HG03378 (cell line): ENCODE measurements at regions not wholly inside any gene's neighbourhood (a gene's known extent, or its start where the extent isn't known, plus 50 kb on each side); places are given as distances from the start of the nearest gene placed in this dataset.

Experiments
- ATAC-seq: cut with Tn5 transposase; IDR thresholded peaks from one replicate; pipeline ENCODE4 v1.9.1; 2021; ENCODE audit warnings: mild to moderate bottlenecking, moderate library complexity; ENCODE audit not compliant: unreplicated experiment

DNA sequence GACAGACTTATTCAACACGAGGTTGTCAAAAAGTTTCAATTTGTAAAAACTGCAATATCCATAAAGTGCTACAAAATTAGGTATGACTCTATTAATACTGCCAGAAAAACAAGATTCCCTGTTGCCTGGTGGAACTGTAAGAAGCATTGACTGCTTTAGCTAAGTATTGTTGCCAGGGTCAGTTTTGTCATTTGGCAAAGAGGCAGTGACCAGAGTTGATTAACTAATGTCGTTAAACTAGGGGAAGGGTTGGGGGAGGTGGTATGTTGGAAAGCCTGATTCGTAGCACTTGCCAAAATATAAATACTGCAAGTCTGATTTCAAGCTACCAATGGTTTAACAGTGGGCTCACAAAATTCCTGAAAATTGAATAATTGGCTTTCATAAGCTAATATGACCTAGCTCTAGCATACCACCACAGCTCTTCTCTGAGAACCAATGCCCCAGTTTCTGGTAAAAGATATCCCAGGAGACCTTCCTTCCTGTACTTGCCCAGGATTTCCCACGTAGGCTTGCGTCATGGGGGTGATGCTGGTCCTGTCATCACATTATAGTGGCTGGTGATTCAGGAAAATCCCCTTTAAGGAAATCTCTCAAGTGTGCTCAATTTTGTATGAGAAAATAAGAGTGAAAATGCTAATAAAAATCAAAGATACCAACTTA, 266.4 kb upstream of the TBC1D5 start:
- no peak for ATAC-seq

DNA sequence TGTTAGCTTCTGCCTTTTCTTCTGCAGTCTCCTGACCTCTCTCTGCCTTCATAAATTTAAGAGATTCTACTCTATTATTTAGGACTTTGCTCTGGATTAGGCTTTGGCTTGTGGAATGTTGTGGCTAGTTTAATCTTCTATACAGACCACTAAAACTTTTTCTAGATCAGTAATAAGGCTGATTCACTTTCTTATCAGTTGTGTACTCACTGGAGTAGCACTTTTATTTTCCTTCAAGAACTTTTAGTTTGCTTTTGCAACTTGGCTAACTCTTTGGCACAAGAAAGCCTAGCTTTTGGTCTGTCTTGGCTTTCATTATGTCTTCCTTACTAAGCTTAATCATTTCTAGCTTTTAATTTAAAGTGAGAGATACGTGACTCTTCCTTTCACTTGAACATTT, 265.5 kb upstream of the TBC1D5 start:
- ATAC-seq: no peak

DNA sequence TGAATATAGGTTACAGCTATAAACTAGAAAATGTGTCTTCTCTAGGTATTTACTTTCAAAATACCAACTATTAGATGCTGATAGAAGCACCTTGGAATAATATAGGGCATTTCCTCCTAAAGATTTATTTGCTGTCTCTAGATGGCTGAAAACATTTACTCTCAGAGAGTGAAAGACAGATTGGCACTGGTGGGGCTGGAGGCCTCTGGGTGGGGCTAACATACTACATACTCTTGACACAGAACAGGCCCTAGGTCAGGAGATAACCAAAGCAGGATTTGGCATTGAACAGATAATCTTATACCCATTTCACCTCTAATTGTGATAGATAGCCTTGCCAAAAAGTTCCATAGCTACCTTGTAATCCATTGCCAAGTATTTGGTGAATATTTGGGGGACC, 253.3 kb upstream of the TBC1D5 start:
- no peak for ATAC-seq

DNA sequence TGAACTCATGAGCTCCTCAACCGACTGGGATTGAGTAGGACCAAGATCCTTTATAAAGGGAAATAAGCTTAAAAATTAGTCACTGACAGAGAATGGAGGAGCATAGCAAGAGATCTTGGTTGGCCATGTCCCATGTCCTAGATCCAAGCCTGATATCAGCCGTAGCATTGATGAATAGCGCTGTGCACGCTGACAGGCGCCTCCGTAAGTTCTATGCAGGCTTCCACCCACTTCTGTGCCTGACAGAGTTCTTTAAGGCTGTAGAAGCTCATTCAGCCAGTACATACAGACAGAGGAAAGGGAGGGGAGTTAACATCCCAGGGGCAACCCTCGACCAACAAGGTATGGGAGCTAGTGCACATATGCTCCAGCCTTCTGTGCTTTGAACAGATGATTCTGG, 251.7 kb upstream of the TBC1D5 start:
- ATAC-seq: no peak

DNA sequence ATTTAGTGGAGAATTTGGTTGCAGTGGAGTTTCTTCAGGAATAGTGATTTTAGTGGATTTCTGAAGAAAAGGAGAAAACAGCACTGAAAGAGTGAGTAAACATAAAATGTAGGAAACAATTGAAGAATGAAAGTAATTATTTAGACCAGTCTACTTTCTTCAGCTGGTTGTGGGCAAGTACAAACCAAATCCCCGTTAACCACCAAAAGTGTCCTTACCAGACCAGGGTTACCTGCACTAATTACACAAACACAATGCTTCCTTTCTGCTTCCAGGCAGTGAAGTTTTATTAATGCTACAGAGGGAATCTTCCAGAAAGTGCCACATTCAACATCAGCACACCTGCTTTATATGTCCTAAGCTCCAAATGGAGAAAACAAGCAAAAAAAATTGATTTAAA, 248.0 kb upstream of the TBC1D5 start:
- ATAC-seq: no peak

DNA sequence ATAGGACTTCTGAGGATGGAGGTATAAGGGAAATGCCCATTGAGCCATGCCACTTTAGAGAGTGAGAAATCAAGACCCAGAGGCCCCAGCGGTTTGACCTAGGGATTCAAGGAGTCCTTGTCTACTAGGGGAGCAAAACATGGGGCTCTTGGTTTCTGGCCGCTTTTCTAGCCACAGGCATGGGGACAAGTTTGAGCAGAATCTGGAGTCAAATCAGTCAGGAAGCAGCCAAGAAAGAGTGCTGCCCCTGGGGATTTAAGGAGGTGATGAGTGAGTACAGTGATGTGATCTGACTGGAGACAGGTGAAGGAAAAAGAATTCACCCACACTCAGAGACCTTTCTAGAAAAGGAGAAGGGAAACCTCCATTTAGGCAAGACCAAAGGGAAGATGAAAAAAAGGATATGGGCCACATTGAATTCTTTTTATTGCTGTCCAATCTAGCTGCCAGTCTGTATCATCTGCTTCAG, 244.0 kb upstream of the TBC1D5 start:
- no peak for ATAC-seq

DNA sequence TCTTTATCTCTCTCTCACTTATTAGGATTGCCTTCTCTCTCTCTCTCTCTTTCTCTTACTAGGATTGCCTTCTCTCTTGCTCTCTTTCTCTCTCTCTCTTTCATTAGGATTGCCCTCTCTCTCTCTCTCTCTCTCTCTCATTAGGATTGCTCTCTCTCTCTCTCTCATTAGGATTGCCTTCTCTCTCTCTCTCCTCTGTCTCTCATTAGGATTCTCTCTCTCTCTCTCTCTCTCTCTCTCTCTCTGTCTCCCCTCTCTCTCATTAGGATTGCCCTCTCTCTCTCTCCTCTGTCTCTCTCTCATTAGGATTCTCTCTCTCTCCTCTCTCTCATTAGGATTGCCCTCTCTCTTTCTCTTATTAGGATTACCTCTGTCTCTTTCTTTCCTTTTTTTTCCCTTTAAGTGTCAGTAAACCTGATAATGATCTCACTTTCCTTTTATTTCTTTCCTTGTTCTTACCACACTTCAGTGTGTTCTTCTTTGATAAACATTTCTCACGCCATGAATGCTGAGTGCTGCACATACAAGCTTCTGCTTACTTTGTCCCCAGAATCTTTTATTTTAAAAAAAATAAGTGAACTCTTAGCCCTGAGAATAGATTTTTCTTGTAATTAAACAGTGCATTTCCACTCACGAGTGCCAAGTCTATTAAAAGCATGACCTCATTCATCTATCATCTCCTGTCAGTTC, 243.4 kb upstream of the TBC1D5 start:
- no peak for ATAC-seq

DNA sequence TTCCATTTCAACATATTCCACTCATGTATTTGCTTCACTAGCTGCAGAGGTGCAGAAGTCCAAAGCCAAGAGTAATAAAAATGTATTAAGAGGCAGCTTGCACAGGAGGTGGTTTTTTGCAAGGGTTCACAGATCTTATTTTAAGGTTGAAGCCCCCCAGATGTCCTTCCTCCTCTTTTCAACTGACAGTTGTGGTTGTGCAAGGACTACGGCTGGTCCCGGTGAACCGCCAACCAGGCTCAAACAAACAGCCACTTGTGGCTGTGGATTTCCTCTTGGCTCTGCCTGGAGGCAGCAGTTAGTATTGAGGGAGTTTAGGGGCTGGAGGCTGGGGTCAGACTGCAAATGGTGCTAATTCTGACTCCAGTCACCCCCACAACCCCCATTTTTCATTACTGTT, 240.7 kb upstream of the TBC1D5 start:
- ATAC-seq: no peak

DNA sequence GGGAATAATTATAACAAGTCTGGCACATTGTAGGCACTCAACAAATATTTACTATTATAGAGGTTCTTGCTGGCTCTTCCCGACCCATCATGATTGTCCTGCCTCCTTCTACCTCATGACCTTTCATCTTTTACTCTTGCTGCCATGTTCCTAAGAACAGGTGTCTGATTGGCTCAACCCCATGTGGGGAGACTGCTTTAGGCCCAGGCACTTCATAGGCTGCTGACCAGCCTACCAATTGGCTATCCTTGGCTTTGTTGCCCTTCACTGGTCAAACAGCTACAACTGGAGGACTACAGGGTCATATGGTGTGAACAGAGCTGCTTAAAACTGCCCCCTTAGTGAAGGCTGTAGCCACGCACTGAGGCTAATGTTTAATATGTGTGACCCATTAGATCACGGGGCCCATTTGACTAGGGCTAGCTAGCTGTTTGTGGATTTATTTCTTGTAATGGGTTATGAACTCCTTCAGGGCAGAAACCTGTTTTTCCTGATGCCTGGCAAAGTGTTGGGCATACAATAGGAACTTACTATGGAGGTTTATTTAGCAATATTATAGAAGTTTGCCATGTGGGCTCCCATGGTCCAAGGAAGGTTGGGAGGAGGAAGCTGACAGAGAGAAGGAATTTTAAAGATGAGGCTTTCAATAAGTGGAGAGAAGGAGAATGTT, 239.9 kb upstream of the TBC1D5 start:
- ATAC-seq: no peak

DNA sequence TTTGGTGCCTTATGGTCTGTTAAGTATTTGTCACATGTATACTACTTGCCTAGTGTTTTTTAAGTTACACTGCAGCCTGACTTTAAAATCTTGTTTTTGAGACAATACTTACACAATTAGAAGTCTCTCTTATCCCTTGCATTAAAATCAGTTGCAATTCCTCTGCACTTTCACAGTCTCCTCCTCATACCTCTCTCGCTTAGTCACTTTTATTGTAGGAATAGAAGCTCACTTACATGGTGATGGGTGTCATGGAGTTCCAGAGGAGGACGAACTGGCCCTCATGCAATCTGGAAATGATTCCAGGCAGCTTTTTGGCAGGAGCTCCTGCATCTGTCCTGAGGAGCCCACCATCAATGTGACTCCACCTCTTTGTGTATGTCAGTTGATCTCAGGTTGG, 238.4 kb upstream of the TBC1D5 start:
- ATAC-seq: no peak

DNA sequence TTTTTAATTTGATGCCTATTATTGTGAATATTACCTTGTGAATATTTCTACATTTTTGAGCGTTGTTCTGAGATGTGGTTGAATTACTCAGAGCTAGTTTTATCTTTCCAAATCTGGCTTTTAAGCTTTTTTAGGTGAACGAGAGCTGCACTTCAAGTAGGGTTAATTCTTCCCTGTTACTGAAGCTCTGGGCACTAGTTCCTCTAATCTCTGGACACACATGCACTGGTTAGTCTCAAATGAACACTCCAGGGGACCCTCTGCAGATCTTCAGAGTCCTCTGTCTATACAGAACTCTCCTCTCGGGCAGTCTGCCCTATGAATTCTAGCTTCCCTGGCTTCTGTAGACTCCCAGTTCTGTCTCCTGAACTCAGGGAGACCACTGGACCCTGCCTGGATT, 237.5 kb upstream of the TBC1D5 start:
- no peak for ATAC-seq

DNA sequence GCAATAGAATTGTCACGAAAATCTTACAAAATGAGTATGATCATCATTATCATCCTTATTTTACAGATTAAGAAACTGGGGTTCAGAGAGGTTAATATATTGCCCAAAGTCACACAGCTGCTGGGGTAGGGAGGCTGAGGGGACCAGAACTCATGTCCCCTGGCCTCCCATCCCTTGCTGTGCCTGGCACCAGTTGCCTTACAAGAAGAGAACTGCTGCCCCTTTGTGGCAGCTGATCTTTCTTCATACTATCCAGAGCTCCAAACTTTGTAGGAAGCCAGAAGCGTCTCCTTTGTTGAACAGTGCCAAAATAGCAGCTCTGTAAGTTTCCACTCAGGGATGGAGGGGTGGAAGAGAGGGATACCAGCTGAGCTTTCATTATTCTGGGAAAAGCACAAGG, 236.8 kb upstream of the TBC1D5 start:
- ATAC-seq: no peak

DNA sequence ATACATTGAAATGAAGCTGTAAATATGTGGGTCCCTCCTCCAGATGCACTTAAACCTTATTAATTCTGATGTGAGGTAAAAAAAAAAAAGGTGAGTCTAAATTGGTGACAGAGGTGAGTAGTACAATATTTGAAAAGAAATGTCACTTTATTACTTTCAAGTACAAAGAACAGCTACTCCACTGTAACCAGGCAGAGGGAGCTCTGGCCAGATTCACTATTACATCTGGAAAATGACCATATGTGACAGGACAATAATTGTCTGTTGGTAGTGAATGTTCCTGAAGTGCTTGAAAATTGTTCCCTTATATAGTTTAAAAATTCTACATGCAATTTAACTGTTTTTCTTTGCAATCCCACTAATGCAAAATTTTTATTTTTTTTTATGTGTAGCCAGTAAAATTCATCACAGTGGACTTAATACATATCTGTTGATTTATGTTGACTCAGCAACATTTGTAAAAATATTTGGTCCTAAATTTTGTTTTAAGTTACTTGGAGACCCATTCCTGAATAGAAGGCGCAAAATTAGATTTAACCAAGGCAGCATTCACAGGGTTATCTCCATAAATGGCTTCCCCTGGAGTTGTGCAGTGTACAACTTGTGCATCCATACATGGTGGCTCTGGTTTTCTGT, 231.9 kb upstream of the TBC1D5 start:
- ATAC-seq: no peak

DNA sequence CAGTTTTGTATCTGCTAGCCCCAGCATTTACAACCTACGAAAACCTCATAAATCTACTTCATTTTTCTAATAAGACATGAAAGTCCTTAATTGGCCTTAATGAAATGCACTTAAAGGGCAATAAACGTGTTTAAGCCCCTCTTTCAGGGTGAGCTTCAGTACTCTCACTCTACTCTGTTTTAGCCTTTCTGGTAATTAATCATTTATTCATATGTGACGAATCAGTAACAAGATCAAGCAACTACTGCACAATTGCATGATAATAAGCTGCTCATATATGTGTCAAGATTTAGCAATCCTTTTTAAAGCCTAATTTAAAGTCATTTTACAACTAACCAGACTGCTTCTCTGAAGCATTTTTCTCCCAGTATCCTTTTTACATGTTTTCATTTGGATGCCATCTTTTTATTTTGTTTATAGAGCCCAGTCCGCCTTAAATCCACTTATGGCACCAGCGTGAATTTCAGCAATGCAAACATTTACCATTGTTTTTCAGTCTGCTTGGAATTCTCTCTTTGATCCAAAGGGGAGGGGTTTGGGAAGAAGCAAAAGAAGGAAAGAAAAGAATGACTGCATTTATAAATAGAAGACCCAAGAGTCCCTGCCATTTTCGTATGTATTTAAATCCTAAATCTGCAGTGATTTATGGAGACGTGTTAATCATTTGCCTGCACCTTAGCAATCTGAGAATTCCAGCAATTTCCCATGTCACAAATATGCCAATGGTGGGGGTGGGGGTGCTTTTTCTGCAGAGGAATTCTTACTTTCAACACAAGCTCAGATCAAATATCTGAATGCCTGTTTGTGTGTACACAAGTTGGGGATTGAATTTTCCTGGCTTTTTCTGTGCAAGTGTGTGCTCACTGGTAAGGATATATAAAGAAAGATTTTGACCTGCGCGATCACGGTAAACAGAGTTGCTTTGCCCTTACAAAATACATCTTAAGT, 230.8 kb upstream of the TBC1D5 start:
- ATAC-seq: no peak

DNA sequence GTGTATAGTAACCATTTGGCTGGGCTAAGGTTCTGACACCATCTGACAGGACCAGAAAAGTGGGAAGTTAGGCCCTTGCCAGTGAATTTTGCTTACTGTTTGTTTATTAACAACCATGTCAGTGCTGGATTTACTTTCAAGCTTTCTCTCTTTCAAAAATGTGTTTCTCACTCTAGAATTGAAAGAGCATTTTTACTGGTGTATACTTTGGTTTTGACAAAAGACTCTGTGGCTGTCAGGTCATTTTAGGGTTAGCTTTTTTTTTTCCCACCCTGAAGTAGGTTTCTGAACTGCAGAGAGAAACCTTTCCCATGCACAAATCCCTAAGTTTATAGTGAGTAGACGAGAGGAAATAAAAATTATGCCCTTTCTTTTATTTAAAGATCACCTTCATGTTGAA, 230.0 kb upstream of the TBC1D5 start:
- ATAC-seq: no peak

DNA sequence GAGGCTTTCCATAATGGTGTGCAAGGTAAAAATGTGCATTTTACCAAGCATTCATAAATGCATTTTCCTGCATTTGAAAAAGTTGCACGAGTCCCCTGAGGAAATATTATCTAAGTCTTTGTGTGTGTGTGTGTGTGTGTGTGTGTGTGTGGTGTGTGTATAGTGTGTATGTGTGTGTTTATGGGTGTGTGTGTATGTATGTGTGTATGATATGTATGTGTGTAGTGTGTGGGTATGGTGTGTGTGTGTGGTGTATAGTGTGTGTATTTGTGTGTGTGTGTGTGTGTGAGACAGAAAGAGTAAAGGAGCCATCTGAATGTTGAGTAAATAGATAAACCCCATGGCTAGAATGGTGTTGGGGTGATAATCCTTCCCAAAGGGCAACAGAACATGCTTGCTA, 229.6 kb upstream of the TBC1D5 start:
- ATAC-seq: no peak

DNA sequence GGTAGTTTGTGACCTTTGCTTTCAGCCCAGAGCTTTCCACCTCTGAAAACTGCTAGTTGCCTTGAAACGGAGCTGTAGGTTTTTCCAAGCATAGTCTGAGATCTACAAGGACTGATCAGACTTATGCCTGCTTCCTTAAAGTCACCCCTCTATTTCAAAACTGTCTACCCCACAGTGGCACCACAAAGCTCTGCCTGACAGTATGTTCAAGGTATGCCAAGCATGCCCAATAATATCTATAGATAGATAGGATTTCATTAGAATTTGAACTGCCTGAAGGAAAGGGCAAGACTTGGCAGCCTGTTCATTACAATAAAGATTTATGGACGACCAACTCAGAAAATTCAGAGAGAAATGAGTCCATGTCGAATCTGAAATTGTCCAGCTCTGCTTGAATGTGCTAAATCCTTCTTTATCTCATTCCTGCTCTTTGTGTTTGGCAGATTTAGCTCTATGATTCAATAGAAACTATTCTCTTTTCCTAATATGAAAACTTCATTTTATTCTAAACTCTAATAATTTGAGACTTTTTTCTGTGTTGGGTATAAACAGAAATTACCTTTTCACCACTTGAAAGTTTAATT, 227.6 kb upstream of the TBC1D5 start:
- no peak for ATAC-seq

DNA sequence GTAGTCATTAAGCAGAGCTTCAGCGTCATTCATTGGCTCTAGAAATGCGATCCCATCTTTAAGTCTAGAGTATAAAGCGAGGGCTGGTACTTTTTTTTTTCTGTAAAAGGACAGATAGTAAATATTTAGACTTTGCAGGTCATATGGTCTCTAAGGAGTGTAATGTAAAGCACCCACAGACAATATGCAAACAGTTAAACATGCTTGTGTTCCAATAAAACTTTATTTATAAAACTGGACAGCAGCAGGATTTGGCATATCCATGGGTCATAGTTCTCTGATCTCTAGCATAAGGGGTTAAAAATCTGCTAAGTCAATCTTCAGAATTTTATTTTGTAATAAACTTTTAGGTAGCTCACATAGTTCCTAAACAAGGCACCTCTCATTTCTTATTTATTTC, 226.8 kb upstream of the TBC1D5 start:
- ATAC-seq: no peak

DNA sequence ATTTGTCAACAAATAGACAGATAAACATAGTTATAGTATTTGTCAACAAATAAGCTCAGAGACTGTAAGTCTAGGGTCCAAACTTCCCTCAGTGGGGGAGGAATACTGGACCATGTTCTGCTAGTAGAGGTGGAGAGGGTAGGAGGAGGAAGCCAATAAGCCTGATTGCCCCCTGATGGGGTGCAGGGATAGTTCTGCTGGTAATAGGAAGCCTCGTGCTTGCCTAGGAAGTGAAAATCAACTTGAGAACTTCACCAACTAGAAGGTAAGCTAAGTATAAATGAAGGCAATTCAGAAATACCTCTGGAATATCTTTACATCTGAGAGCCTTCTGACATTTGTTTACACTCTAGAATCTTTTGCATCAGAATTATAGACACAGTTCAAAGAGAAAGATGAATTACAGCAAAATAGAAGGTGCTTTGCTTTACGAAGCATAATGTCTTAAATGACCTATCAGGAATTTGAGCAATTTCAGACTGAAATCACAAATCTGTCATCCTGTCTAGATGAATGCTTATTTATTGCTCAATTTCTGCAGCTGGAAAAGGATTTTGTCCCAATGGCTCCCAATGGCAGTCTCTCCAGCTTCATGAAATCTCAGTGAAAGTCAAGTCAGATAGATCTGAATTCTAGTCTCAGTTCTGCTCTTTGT, 225.6 kb upstream of the TBC1D5 start:
- no peak for ATAC-seq

DNA sequence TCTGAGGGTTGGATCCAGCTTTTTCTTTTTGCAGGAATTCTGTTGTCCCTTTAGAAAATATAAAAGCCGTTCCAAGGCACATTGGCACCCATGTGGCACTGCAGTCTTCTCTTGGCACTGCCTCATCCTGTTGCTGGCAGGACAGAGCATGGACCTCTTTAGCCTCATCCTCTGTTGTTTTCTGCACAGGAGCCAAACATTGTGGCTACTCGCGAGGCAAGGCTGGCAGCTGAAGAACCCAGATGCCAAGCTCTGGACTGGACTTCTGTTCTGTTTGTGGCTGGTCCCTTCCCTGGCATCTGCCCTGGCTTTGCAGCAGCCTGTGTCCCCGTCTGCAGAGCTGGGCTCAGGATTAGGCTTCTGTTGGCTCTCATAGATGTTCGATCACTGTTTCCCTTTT, 224.7 kb upstream of the TBC1D5 start:
- no peak for ATAC-seq
